KMS-11 (cell line): ENCODE measurements at regions not wholly inside any gene's neighbourhood (a gene's known extent, or its start where the extent isn't known, plus 50 kb on each side); places are given as distances from the start of the nearest gene placed in this dataset.

Source experiments
- H2AFZ ChIP-seq: fragments of 200-600 bp; sonication (generic); 2 replicates; pipeline ENCODE4 v1.6.1; 2016; ENCODE audit warnings: antibody characterized with exemption, mixed run types, low read depth
- H3K27ac ChIP-seq: fragments of 200-600 bp; sonication (generic); 2 replicates; pipeline ENCODE4 v1.6.1; 2016; ENCODE audit warnings: mild to moderate bottlenecking, mixed run types
- H3K27me3 ChIP-seq: fragments of 200-600 bp; sonication (generic); 2 replicates; pipeline ENCODE4 v1.6.1; 2017; ENCODE audit warnings: mild to moderate bottlenecking, low read depth, mixed run types, moderate library complexity; ENCODE audit not compliant: insufficient read depth
- H3K36me3 ChIP-seq: fragments of 200-600 bp; sonication (generic); 2 replicates; pipeline ENCODE4 v1.6.1; 2017; ENCODE audit warnings: mild to moderate bottlenecking, mixed run types; ENCODE audit not compliant: insufficient read depth
- H3K4me1 ChIP-seq: fragments of 200-600 bp; sonication (generic); 2 replicates; pipeline ENCODE4 v1.6.1; 2016; ENCODE audit warnings: mild to moderate bottlenecking, low read depth, mixed run types; ENCODE audit not compliant: poor library complexity, severe bottlenecking
- H3K4me2 ChIP-seq: fragments of 200-600 bp; sonication (generic); 2 replicates; pipeline ENCODE4 v1.7.0; 2016; ENCODE audit warnings: mild to moderate bottlenecking, mixed run types
- H3K4me3 ChIP-seq: fragments of 200-600 bp; sonication (generic); IDR thresholded peaks from 2 replicates; pipeline ENCODE4 v1.6.1; 2017; ENCODE audit warnings: low read depth, low read length, mixed read lengths; ENCODE audit not compliant: insufficient read depth
- H3K79me2 ChIP-seq: fragments of 200-600 bp; sonication (generic); 2 replicates; pipeline ENCODE4 v1.6.1; 2016; ENCODE audit warnings: low read depth, mixed run types; ENCODE audit not compliant: insufficient read depth
- H3K9ac ChIP-seq: fragments of 200-600 bp; sonication (generic); 2 replicates; pipeline ENCODE4 v1.6.1; 2016; ENCODE audit warnings: mild to moderate bottlenecking, mixed run types
- H4K20me1 ChIP-seq: fragments of 200-600 bp; sonication (generic); 2 replicates; pipeline ENCODE4 v1.6.1; 2016; ENCODE audit warnings: mild to moderate bottlenecking, mixed run types; ENCODE audit not compliant: insufficient read depth
- CTCF ChIP-seq: fragments of 200-600 bp; sonication (generic); conservative IDR thresholded peaks from 2 replicates; pipeline ENCODE4 v1.6.1; 2017; ENCODE audit warnings: low read depth, mild to moderate bottlenecking, antibody characterized with exemption, low read length, moderate library complexity, mixed read lengths

GRCh38 chr11:27945348-27945747 lies 162.6 kb downstream of the KIF18A start:
- no peak overlapping the region for H3K4me3 ChIP-seq
- H3K4me1 ChIP-seq, result no peaks in the 10 kb centered on the region
- H2AFZ ChIP-seq, result no peak overlapping the region
- no peak for TF ChIP-seq CTCF
- no peak overlapping the region for H3K27ac ChIP-seq
- no peak overlapping the region for H3K9ac ChIP-seq
- H3K4me2 ChIP-seq, result no peak overlapping the region
- no peaks in the 10 kb centered on the region for H3K36me3 ChIP-seq
- no peaks in the 10 kb centered on the region for H3K79me2 ChIP-seq
- no peaks in the 10 kb centered on the region for H4K20me1 ChIP-seq
- no peaks in the 10 kb centered on the region for H3K27me3 ChIP-seq

- H3K36me3 ChIP-seq, result no peaks in the 10 kb centered on the region
- no peaks in the 10 kb centered on the region for H3K4me1 ChIP-seq
- no peaks in the 10 kb centered on the region for H3K79me2 ChIP-seq
- H3K4me2 ChIP-seq, result no peak overlapping the region
- H3K27ac ChIP-seq, result no peak overlapping the region
- H2AFZ ChIP-seq, result no peak overlapping the region
- no peak overlapping the region for H3K4me3 ChIP-seq
- no peak overlapping the region for H3K9ac ChIP-seq
- no peaks in the 10 kb centered on the region for H3K27me3 ChIP-seq
- TF ChIP-seq CTCF, result no peak
- H4K20me1 ChIP-seq, result no peaks in the 10 kb centered on the region
These were observed 169.9 kb downstream of the KIF18A start for GRCh38 chr11:27938011-27938410.

GRCh38 chr11:27934830-27935145 lies 173.2 kb downstream of the KIF18A start:
- Histone ChIP-seq H3K36me3 (no peaks in the 10 kb centered on the region), H2AFZ (no peak overlapping the region), H3K9ac (no peak overlapping the region), H4K20me1 (no peaks in the 10 kb centered on the region), H3K4me1 (no peaks in the 10 kb centered on the region), H3K4me3 (no peak overlapping the region), H3K27me3 (no peaks in the 10 kb centered on the region), H3K27ac (no peak overlapping the region), H3K79me2 (no peaks in the 10 kb centered on the region), H3K4me2 (no peak overlapping the region)
- TF ChIP-seq CTCF, result no peak

- Histone ChIP-seq H3K4me3 (no peak overlapping the region), H4K20me1 (no peaks in the 10 kb centered on the region), H3K9ac (no peak overlapping the region), H3K4me2 (no peak overlapping the region), H3K4me1 (no peaks in the 10 kb centered on the region), H3K27ac (no peak overlapping the region), H2AFZ (no peak overlapping the region), H3K36me3 (no peaks in the 10 kb centered on the region), H3K79me2 (no peaks in the 10 kb centered on the region), H3K27me3 (no peaks in the 10 kb centered on the region)
- no peak for TF ChIP-seq CTCF
These were observed 173.7 kb downstream of the KIF18A start for GRCh38 chr11:27933992-27934829.
